Right renal pelvis (tissue), 4 donors: ENCODE measurements at regions not wholly inside any gene's neighbourhood (a gene's known extent, or its start where the extent isn't known, plus 50 kb on each side); places are given as distances from the start of the nearest gene placed in this dataset.
"Not testable (repeated sequence)": the region's sequence is repeated elsewhere in the genome, so short reads cannot be mapped to it uniquely, and the experiment has no call there.

Experiments
- DNase-seq, 4 donors: peaks; one replicate each; pipeline ENCODE4 v3.0.0-alpha.2; 2013; ENCODE audit warnings: low read depth in 4 of 4, low spot score in 3 of 4, missing footprints in 1 of 4

GRCh38 chr5:52255308-52255707 lies 532.4 kb upstream of the ITGA1 start:
- no peak for DNase-seq

- DNase-seq: no peak
Measured at GRCh38 chr5:52262844-52263243, 524.9 kb upstream of the ITGA1 start.

- peak; percentile 5 to 43 (median 16) for DNase-seq
Measured at GRCh38 chr5:52269401-52269800, 518.3 kb upstream of the ITGA1 start.

- no peak for DNase-seq
Measured at GRCh38 chr5:52269859-52270258, 517.9 kb upstream of the ITGA1 start.

- DNase-seq: no peak
Measured at GRCh38 chr5:52275639-52276038, 512.1 kb upstream of the ITGA1 start.

GRCh38 chr5:52277101-52277500 lies 510.6 kb upstream of the ITGA1 start:
- DNase-seq: no peak

GRCh38 chr5:52282647-52283046 lies 505.1 kb upstream of the ITGA1 start:
- DNase-seq: no peak

GRCh38 chr5:52283221-52283620 lies 504.5 kb upstream of the ITGA1 start:
- no peak for DNase-seq

- DNase-seq: no peak
Measured at GRCh38 chr5:52300703-52301372, 486.9 kb upstream of the ITGA1 start.

- not testable (repeated sequence) for DNase-seq
Measured at GRCh38 chr5:52304816-52305215, 482.9 kb upstream of the ITGA1 start.

- no peak for DNase-seq
Measured at GRCh38 chr5:52328220-52328806, 459.4 kb upstream of the ITGA1 start.

- no peak for DNase-seq
Measured at GRCh38 chr5:52331725-52332124, 456.0 kb upstream of the ITGA1 start.

GRCh38 chr5:52334367-52334766 lies 453.3 kb upstream of the ITGA1 start:
- DNase-seq: no peak

GRCh38 chr5:52339285-52339684 lies 448.4 kb upstream of the ITGA1 start:
- DNase-seq: no peak

- no peak for DNase-seq
Measured at GRCh38 chr5:52342361-52342760, 445.4 kb upstream of the ITGA1 start.

- DNase-seq: peak in 3 of 4 donors; percentile 5 to 8 (median 5)
Measured at GRCh38 chr5:52356311-52356918, 431.3 kb upstream of the ITGA1 start.

GRCh38 chr5:52359261-52359660 lies 428.5 kb upstream of the ITGA1 start:
- no peak for DNase-seq

- DNase-seq: no peak
Measured at GRCh38 chr5:52360985-52361384, 426.7 kb upstream of the ITGA1 start.

- no peak for DNase-seq
Measured at GRCh38 chr5:52374286-52374685, 413.4 kb upstream of the ITGA1 start.

- no peak for DNase-seq
Measured at GRCh38 chr5:52375969-52376368, 411.7 kb upstream of the ITGA1 start.

- no peak for DNase-seq
Measured at GRCh38 chr5:52376592-52376991, 411.1 kb upstream of the ITGA1 start.

- no peak for DNase-seq
Measured at GRCh38 chr5:52378237-52378636, 409.5 kb upstream of the ITGA1 start.
